ENCODE measurements at regions not wholly inside any gene's neighbourhood (a gene's known extent, or its start where the extent isn't known, plus 50 kb on each side); places are given as distances from the start of the nearest gene placed in this dataset.
"Not testable (repeated sequence)": the region's sequence is repeated elsewhere in the genome, so short reads cannot be mapped to it uniquely, and the experiment has no call there.

- DNase-seq, result no peak
These were observed 192.7 kb upstream of the KCNMB2 start for GRCh38 chr3:178343433-178344038.

- no peak for DNase-seq
These were observed 190.3 kb upstream of the KCNMB2 start for GRCh38 chr3:178345944-178346343.

- DNase-seq, result not testable (repeated sequence)
These were observed 187.5 kb upstream of the KCNMB2 start for GRCh38 chr3:178348561-178349217.

GRCh38 chr3:178349218-178349596 lies 187.0 kb upstream of the KCNMB2 start:
- DNase-seq, result not testable (repeated sequence)

- DNase-seq, result no peak
These were observed 185.5 kb upstream of the KCNMB2 start for GRCh38 chr3:178350763-178351162.

GRCh38 chr3:178352326-178353005 lies 183.8 kb upstream of the KCNMB2 start:
- no peak for DNase-seq

GRCh38 chr3:178353006-178353694 lies 183.1 kb upstream of the KCNMB2 start:
- DNase-seq, result no peak

- no peak for DNase-seq
These were observed 176.5 kb upstream of the KCNMB2 start for GRCh38 chr3:178359728-178360127.

GRCh38 chr3:178363048-178363447 lies 173.2 kb upstream of the KCNMB2 start:
- not testable (repeated sequence) for DNase-seq

GRCh38 chr3:178367817-178368617 lies 168.2 kb upstream of the KCNMB2 start:
- no peak for DNase-seq

GRCh38 chr3:178369006-178369405 lies 167.2 kb upstream of the KCNMB2 start:
- no peak for DNase-seq

- DNase-seq, result no peak
These were observed 166.4 kb upstream of the KCNMB2 start for GRCh38 chr3:178369811-178370210.

- no peak for DNase-seq
These were observed 165.8 kb upstream of the KCNMB2 start for GRCh38 chr3:178370387-178370786.

- no peak for DNase-seq
These were observed 154.7 kb upstream of the KCNMB2 start for GRCh38 chr3:178381555-178381954.

GRCh38 chr3:178381971-178382448 lies 154.2 kb upstream of the KCNMB2 start:
- DNase-seq, result no peak

- DNase-seq, result no peak
These were observed 153.7 kb upstream of the KCNMB2 start for GRCh38 chr3:178382449-178383061.

- no peak for DNase-seq
These were observed 151.7 kb upstream of the KCNMB2 start for GRCh38 chr3:178384321-178385230.

GRCh38 chr3:178385280-178385952 lies 150.8 kb upstream of the KCNMB2 start:
- no peak for DNase-seq

GRCh38 chr3:178386401-178386800 lies 149.8 kb upstream of the KCNMB2 start:
- DNase-seq, result no peak

- DNase-seq, result no peak
These were observed 149.4 kb upstream of the KCNMB2 start for GRCh38 chr3:178386880-178387279.

Measured in stimulated activated CD4-positive, alpha-beta T cell treated with anti-CD3 and anti-CD28 coated beads, Interleukin-1b, Interleukin-23, amount 100 ng/mL, for 48 hours (primary cell).